ENCODE measurements at regions not wholly inside any gene's neighbourhood (a gene's known extent, or its start where the extent isn't known, plus 50 kb on each side); places are given as distances from the start of the nearest gene placed in this dataset.

DNA sequence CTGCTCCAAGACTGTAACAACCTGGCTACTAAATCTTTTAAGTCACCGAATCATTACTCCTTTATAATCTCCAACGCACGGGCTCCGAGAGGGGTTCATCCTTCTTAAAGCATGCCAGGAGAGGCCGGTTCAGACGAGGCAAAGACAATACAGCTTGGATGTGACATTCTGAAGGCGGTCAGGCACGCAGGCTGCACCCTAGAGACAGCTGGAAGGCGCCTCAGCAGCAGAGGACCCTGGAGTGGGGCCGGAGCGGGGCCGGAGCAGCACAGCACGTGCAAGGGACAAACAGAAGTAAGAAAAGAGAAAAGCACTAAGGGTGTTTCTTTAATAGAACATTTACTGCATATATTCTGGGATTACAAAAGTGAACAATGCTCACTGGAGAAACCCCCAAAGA is 97.8 kb upstream of the PPP2R2D start:
- no peak for DNase-seq

GRCh38 chr10:131803860-131804425 is 96.9 kb upstream of the PPP2R2D start:
- no peak for DNase-seq

- DNase-seq, result no peak
These were observed 96.1 kb upstream of the PPP2R2D start for GRCh38 chr10:131804551-131805295.

DNA sequence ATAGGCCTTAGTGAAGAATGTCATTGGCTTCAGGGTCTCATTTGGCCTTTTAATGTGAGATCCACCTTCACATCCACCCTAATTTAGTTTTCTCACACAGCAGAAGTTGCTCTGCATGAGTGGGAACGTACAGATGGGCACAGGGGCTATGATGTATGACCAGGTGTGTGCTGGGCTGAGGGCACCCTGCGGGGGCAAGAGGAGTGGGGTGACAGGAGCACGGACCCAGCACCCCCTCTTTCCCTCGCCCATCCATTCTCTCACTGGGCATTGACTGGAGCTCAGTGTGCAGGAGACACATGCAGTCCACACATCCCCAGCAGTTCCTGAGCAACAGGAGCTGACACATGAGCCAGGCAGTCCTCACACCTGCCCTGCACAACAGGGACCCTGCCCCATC is 95.1 kb upstream of the PPP2R2D start:
- no peak for DNase-seq

DNA sequence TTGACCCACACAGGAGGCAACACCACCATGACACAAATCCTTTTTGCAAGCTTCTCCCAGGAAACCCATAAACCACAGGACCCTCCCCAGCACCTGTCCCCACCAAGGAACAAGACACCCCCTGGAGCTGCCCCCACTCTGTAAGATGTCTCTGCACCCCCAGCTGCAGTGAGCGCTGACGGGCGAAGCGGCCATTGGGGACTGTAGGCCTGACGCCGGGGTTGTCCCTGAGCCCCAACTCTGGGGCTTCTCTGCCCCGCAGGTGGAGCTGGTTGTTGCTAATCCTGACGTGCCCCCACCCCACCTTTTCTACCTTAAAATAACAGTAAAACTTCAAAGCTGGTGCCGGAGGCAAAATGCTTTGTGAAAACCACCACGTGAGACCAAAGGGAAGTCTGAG is 94.7 kb upstream of the PPP2R2D start:
- no peak for DNase-seq

DNA sequence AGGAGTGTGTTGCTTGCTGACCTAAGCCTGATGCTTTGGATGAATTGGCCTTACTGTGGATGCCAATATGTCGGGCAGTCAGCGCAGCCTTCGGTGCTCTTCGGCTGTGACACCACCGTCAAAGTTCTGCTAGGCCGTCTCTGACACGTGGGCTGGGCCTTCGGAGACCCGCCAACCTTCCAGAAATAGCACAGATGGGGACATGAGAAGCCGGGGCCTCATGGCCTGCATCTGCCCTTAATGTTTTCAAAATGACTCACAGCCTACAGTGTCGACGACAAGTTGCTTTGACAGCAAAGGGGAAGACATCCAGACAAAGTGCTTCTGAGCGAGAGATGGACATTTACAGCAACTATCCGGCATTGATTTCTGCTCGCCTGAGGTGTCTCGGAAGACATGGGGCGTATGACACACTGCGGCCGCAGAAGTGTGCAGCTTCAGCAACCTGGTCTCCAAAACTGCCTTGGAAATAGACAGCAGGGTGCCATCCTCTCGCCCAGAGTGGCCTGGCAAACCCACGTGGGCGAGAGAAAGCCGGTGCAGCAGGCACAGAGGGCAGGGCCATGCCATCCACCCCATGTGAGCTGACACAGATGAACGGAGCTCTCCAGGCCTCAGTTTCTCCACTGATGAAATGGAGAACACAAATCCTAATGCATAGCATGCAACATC is 94.0 kb upstream of the PPP2R2D start:
- DNase-seq, result no peak

- DNase-seq, result no peak
These were observed 92.4 kb upstream of the PPP2R2D start for GRCh38 chr10:131808370-131808930.

- no peak for DNase-seq
These were observed 90.6 kb upstream of the PPP2R2D start for GRCh38 chr10:131810036-131810804.

DNA sequence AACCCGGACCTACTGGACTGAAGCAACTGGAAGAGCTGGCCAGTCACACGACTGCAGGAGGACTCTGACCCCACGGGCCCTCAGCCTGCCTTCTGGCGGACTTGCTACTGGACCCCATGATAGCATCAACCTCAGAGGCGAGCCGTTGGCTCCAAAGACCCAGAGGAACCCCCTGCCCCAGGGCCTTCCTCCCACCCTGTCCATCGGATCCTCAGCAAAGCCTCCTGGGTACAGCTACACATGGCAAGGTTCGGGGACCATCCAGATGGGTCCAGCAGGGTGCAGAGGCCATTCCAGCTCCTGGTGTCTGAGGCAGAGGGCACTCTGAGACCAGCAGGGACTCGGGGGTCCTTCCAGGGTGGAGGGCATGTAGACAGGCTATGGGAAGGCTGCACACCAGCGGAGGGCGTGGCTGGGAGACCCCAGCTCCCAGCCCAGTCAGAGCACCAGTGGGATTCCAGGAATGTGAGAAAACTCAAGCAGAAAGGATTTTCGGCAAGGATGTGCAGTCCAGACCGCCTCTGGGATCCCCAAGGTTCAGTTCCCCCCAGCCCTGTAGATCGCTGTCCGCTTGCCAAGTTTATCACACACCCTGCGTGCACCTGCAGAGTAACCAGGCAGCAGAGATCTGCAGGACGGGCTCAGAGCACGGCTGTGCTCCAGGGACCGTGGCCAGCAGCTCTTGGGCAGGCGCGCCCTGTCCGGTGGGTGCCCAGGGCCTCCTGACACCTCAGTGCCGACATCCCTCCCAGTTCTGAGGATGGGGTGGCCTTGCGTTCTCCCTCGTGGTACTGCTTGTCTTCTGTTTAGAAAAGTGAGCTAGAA is 89.8 kb upstream of the PPP2R2D start:
- DNase-seq, result no peak

DNA sequence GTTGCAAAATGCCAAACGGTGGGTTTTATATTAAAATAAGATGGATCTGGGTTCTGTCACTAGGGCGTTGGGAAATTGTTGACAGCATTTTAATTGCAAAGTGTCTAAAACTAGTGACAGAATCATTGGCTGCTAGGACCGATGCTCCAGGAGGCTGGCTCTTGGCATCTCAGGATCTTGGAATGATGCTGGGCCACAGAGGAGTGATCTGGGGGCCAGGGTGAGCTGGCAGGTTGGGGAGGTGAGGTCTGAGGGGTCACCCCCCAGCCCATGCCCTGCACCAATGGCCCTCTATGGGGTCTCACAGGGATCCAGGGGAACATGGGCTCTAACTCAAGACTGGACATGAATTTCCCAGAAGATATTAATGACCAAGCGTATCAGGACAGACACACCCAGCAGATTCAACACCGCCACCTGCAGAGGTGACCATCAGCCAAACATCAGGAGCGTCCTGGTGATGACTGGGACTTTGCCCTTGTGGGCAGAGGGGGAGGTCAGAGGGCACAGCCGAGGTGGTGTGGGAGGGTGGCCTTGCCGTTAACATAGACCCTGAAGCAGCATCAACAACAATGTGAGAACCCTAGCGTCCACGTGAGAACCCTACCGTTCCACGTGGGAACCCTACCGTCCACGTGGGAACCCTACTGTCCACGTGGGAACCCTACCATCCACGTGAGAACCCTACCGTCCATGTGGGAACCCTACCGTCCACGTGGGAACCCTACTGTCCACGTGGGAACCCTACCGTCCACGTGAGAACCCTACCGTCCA is 89.0 kb upstream of the PPP2R2D start:
- no peak for DNase-seq

GRCh38 chr10:131812736-131813604 is 87.8 kb upstream of the PPP2R2D start:
- DNase-seq, result no peak

DNA sequence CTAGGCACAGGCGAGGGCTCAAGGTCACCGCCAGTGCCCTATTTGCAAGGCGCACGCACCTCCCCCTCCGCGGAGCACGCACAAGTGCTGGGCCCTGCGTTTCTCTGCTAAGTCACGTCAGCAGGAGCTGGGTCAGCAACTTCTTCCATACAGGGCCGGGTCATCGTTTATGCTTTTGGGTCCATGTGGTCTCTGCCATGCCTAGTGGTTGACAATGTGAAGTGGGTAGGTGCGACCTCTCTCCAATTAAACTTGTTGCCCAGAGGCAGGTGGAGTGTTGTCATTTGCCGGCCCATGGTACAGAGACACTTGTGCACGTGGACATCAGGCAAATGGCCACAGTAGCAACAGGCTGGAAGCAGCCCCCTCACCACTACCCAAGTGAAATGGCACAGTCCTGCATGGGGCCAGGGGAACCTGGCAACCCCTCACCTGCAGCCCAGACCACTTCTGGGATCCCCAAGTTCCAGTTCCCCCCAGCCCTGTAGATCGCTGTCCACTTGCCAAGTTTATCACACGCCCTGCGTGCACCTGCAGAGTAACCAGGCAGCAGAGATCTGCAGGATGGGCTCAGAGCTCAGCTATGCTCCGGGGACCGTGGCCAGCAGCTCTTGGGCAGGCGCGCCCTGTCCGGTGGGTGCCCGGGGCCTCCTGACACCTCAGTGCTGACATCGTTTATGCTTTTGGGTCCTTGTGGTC is 86.1 kb upstream of the PPP2R2D start:
- no peak for DNase-seq

DNA sequence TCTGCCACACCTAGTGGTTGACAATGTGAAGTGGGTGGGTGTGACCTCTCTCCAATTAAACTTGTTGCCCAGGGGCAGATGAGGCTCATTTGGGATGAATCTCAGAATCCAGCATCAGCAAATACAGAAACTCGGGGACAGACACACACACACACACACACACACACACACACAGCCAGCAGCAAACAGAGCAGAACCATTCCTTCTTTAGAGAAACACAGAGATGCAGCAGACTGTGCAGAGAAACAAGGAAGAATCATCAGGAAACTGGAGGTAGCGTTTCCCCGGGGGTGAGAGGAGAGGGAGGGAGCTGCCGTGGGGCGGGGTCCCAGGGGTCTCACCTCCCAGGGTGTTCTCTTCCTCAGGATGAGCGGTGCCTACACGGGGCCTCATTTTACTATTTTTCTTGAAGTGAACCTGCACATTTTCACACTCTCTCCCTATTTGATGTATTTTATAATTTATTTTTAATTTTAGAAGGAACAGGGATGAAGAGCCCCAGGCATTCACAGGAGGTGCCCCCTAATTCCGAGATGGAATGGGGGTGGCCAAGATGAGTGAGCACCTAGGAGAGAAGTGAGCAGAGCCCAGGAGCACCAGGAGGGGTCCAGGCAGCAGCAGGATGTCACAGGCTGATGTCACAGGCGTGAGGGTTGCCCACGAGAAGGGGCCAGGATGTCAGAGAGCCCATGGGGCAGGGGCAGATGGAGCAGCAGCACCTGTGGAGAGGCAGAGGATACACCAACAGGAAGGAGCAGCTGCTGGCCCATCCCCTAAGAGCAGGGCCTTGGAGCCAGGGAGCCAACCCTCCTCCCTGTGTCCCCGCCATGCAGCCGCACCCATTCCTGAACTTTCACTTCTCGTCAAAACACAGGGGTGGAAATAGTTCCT is 85.3 kb upstream of the PPP2R2D start:
- DNase-seq, result no peak

- no peak for DNase-seq
These were observed 84.5 kb upstream of the PPP2R2D start for GRCh38 chr10:131816157-131816775.

DNA sequence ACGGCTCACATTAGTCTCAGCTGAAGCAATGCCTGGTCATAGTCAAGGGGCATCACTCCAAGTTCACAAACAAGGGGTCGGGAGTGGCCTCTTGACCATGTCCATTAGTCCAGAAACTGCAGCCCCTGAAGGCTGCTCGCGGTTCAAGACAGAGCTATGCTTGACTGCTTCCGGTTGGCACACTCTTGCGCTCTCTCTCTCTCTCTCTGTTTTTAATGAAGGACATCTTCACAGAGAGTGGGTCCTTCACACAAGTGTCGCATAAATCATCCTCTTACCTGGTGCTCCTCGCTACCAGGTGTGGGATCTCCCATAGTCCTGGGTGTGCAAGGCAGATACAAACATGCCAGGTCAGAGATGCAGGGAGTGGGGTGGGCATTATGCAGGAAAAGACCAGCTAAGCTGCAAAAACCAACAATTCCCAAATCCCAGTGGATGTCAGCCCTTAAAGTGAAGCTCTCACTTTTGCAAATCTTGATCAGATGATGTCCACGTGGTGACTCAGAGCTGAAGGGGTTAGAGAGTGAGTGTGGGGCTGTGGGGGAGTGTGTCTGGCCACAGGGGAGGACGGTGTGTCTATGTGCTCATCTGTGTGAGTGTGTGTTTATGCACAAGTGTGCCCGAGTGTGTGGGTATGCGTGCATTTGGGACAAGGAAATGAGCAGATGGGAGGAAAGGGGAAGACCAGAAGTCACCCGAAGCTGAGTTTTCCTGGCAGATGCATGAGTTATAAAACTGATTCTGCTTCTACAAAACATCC is 83.7 kb upstream of the PPP2R2D start:
- no peak for DNase-seq

DNA sequence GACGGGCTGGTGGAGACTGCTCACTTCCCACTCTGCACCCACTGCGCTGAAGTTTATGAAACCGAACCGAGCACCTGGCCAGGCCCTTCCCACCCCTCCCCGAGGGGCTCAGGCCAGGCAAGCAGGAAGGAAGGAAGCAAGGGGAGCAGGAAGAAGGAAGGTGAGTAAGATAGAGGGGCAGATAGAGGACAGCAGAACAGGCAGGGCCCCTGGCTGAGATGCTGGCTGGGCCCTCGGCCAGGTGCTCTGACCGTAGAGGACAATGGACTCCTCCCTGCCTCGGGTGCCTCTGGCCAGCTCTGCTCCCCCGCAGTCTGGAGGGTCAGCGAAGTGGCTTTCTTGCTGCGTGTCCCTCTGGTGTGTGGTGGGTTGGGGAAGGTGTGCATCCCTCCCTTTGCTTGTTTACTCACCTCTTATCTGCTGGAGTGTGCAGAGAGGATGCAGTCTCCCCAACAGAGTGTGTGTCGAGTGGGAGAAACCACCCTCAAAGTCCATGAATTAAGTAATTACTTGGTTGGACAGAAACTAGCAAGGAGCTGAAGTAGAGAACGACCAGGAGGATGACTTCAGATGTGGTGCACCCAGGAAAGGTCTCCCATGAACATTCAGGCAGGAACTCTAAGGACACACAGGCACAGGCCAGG is 82.8 kb upstream of the PPP2R2D start:
- DNase-seq, result no peak
